Fibroblast of lung (primary cell): ENCODE measurements at regions not wholly inside any gene's neighbourhood (a gene's known extent, or its start where the extent isn't known, plus 50 kb on each side); places are given as distances from the start of the nearest gene placed in this dataset.

Source experiments
- DNase-seq, 2 donors: peaks; one replicate each; pipeline versions ENCODE4 v3.0.0 to v3.0.0-alpha.2; 2010; ENCODE audit warnings: low read depth in 2 of 2
- H2AFZ ChIP-seq: 2 replicates; pipeline ENCODE4 v1.5.1; 2012; ENCODE audit warnings: low read length, control low read depth, inconsistent platforms
- H3K27ac ChIP-seq: 2 replicates; pipeline ENCODE4 v1.5.1; 2011; ENCODE audit warnings: low read length, control low read depth; ENCODE audit not compliant: insufficient read depth
- H3K27me3 ChIP-seq: 2 replicates; pipeline ENCODE4 v1.5.1; 2011; ENCODE audit warnings: mild to moderate bottlenecking, low read length; ENCODE audit not compliant: control insufficient read depth, insufficient read depth
- H3K36me3 ChIP-seq: 2 replicates; pipeline ENCODE4 v1.5.1; 2011; ENCODE audit warnings: low read length; ENCODE audit not compliant: control insufficient read depth, insufficient read depth
- H3K4me1 ChIP-seq: 2 replicates; pipeline ENCODE4 v1.5.1; 2011; ENCODE audit warnings: low read length; ENCODE audit not compliant: control insufficient read depth, insufficient read depth; ENCODE audit errors: extremely low read depth
- H3K4me2 ChIP-seq: 2 replicates; pipeline ENCODE4 v1.5.1; 2011; ENCODE audit warnings: low read length, control low read depth; ENCODE audit not compliant: insufficient read depth; ENCODE audit errors: extremely low read depth
- H3K4me3 ChIP-seq, 4 experiments: fragments of 200-600 bp in 1 of 4; sonication (generic) in 1 of 4; replicated peaks in 1 of 4; 2 replicates each; pipeline ENCODE4 v1.5.1; 2011 to 2016; ENCODE audit warnings: low read length in 4 of 4, low read depth in 3 of 4, mild to moderate bottlenecking in 3 of 4, control low read depth in 2 of 4, inconsistent platforms in 1 of 4, mixed read lengths in 1 of 4; ENCODE audit not compliant: insufficient read depth in 1 of 4; ENCODE audit errors: control extremely low read depth in 1 of 4
- H3K79me2 ChIP-seq: 2 replicates; pipeline ENCODE4 v1.5.1; 2012; ENCODE audit warnings: mild to moderate bottlenecking, low read length, inconsistent platforms; ENCODE audit not compliant: control insufficient read depth, insufficient read depth
- H3K9ac ChIP-seq: 2 replicates; pipeline ENCODE4 v1.5.1; 2011; ENCODE audit warnings: mild to moderate bottlenecking, low read length, control low read depth; ENCODE audit not compliant: insufficient read depth
- H3K9me3 ChIP-seq: 2 replicates; pipeline ENCODE4 v1.5.1; 2012; ENCODE audit warnings: low read depth, low read length; ENCODE audit not compliant: control insufficient read depth, insufficient read depth
- H4K20me1 ChIP-seq: 2 replicates; pipeline ENCODE4 v1.5.1; 2011; ENCODE audit warnings: low read length; ENCODE audit not compliant: control insufficient read depth, insufficient read depth; ENCODE audit errors: extremely low read depth
- EZH2 ChIP-seq: IDR thresholded peaks from 2 replicates; pipeline ENCODE4 v1.5.1; 2012; ENCODE audit warnings: low read length, control low read depth, mild to moderate bottlenecking; ENCODE audit errors: missing control alignments
- TF ChIP-seq, protein P1 (sequence below), 2 donors: IDR thresholded peaks in 1 of 2; conservative IDR thresholded peaks in 1 of 2; 1 replicate in 1 of 2; 2 replicates in 1 of 2; pipeline ENCODE4 v1.5.1; 2011 to 2012; ENCODE audit warnings: low read length in 2 of 2, control low read depth in 1 of 2, inconsistent platforms in 1 of 2, low read depth in 1 of 2, mild to moderate bottlenecking in 1 of 2

DNA sequence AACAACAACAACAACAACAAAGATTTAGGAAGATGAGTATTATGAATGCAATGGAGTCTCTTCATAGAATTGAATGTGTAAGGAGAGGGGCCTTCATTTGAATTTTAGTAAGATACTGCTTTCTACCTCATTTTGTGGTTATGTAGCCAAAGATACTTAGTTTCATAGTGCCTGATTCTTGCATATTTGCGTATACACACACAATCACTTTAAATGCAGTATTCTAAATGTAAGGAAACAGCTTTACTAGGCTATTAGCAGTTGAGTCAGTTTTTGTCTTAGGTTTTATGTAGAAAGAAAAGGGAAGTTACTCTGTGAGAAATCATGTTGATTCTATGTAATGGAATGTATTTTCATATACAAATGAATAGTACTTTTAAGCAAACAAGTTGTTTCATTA, 80.5 kb downstream of the HAUS1 start:
- peaks cover 63% of the 10 kb centered on the region for H3K79me2 ChIP-seq
- no peak overlapping the region for H3K4me2 ChIP-seq
- H3K27me3 ChIP-seq = no peaks in the 10 kb centered on the region
- no peaks in the 10 kb centered on the region for H3K9me3 ChIP-seq
- no peak for TF ChIP-seq EZH2
- TF ChIP-seq, protein P1, sequence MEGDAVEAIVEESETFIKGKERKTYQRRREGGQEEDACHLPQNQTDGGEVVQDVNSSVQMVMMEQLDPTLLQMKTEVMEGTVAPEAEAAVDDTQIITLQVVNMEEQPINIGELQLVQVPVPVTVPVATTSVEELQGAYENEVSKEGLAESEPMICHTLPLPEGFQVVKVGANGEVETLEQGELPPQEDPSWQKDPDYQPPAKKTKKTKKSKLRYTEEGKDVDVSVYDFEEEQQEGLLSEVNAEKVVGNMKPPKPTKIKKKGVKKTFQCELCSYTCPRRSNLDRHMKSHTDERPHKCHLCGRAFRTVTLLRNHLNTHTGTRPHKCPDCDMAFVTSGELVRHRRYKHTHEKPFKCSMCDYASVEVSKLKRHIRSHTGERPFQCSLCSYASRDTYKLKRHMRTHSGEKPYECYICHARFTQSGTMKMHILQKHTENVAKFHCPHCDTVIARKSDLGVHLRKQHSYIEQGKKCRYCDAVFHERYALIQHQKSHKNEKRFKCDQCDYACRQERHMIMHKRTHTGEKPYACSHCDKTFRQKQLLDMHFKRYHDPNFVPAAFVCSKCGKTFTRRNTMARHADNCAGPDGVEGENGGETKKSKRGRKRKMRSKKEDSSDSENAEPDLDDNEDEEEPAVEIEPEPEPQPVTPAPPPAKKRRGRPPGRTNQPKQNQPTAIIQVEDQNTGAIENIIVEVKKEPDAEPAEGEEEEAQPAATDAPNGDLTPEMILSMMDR (conservative IDR thresholded peaks at IDR 0.05 in 1 of 2, IDR thresholded peaks at IDR 0.05 in 1 of 2; ENCODE audit: low read depth in 1 of 2, low read length in 2 of 2) = no peak
- no peak overlapping the region for H3K4me3 ChIP-seq
- no peak for DNase-seq
- H3K27ac ChIP-seq = no peak overlapping the region
- no peak overlapping the region for H3K9ac ChIP-seq
- no peak overlapping the region for H2AFZ ChIP-seq
- no peaks in the 10 kb centered on the region for H4K20me1 ChIP-seq
- no peaks in the 10 kb centered on the region for H3K36me3 ChIP-seq
- no peaks in the 10 kb centered on the region for H3K4me1 ChIP-seq

DNA sequence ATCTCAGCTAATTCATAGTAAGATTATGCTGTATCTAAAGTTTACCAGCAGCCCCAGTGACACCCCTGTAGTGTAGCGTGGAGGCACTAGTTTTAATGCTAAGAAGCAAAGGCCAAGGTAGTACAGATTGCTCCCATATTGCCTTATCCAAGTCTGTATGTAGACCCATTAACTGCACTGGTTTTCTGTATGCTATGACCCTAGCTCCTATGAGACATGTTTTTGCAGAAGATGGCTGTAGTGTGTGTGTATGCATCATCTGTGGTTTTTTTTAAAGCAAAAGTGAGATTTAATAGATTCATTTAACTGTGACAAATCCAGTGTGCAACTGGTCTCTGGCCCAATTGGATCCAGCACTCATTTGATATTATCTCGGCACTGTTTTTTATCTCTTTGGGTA, 86.5 kb downstream of the HAUS1 start:
- Histone ChIP-seq H3K4me1 (no peaks in the 10 kb centered on the region), H3K79me2 (peaks cover 40% of the 10 kb centered on the region), H3K27me3 (no peaks in the 10 kb centered on the region), H3K4me3 (no peak overlapping the region), H3K36me3 (no peaks in the 10 kb centered on the region), H3K9me3 (no peaks in the 10 kb centered on the region), H4K20me1 (no peaks in the 10 kb centered on the region), H3K4me2 (no peak overlapping the region), H2AFZ (no peak overlapping the region), H3K9ac (no peak overlapping the region), H3K27ac (no peak overlapping the region)
- no peak for DNase-seq
- TF ChIP-seq EZH2 = no peak
- TF ChIP-seq, protein P1 (conservative IDR thresholded peaks at IDR 0.05 in 1 of 2, IDR thresholded peaks at IDR 0.05 in 1 of 2; ENCODE audit: low read depth in 1 of 2, low read length in 2 of 2) = no peak

DNA sequence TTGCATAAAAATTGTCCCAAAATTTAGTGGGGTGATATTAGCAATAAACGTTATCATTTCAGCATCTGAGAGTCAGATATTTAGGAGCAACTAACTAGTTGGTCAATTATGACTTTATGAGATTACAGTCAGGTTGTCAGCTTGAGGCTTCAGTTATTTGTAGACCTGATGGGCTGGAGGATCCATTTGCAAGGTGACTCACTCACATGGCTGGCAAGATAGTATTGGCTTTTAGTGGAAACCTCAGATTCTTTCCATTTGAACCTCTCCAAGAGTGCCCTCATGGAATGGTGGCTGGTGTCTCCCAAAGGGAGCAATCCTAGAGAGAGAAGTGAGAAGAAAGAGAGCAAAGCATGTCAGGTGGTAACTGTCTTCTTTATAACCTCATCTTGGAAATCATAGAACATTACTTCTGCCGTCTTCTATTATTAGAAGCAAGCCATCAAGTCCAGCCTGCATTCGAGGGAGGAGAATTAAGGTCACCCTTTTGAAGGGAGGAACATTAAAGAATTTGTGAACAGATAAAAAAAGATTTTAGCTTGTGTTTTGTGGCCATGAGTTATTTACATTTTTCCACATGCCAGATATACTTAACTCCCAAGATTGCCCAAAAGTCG, 92.5 kb downstream of the HAUS1 start:
- H3K27ac ChIP-seq = no peak overlapping the region
- no peaks in the 10 kb centered on the region for H3K9me3 ChIP-seq
- no peaks in the 10 kb centered on the region for H3K27me3 ChIP-seq
- peaks cover 32% of the 10 kb centered on the region for H3K79me2 ChIP-seq
- H2AFZ ChIP-seq = no peak overlapping the region
- H3K36me3 ChIP-seq = no peaks in the 10 kb centered on the region
- DNase-seq = peak in 1 of 2 donors; percentile 65
- no peak overlapping the region for H3K9ac ChIP-seq
- H3K4me1 ChIP-seq = no peaks in the 10 kb centered on the region
- no peak overlapping the region for H3K4me3 ChIP-seq
- H3K4me2 ChIP-seq = no peak overlapping the region
- no peaks in the 10 kb centered on the region for H4K20me1 ChIP-seq
- TF ChIP-seq, protein P1 (conservative IDR thresholded peaks at IDR 0.05 in 1 of 2, IDR thresholded peaks at IDR 0.05 in 1 of 2; ENCODE audit: low read depth in 1 of 2, low read length in 2 of 2) = no peak
- no peak for TF ChIP-seq EZH2
